IMR-90 (cell line): ENCODE measurements at regions not wholly inside any gene's neighbourhood (a gene's known extent, or its start where the extent isn't known, plus 50 kb on each side); places are given as distances from the start of the nearest gene placed in this dataset.

ENCODE experiments used
- ATAC-seq: fragments of 200-7000 bp; cut with Tn5 transposase; 2 replicates; pipeline ENCODE4 v1.9.1; 2020; ENCODE audit warnings: low read depth, mild to moderate bottlenecking, moderate library complexity
- BruUV-seq: library from RNA; stranded (reverse); fragments of 400-500 nt; replicated peaks from 2 replicates; lab custom pipeline; 2021; lab: Mats Ljungman, UMichigan
- CTCF ChIA-PET: fragments of 300-600 bp; formaldehyde crosslinking; extraction: SDS; loops from one replicate; lab custom pipeline; 2021; ENCODE audit warnings: antibody characterized with exemption; lab: Yijun Ruan, JAX
- POLR2A ChIA-PET: fragments of 300-600 bp; sonication (Branson Sonifier 250); formaldehyde crosslinking; loops from one replicate; lab custom pipeline; 2022; ENCODE audit warnings: antibody characterized with exemption; ENCODE audit not compliant: unreplicated experiment; lab: Charles Lee
- DNase-seq: peaks from one replicate; pipeline ENCODE4 v3.0.0; 2013
- H2AFZ ChIP-seq: replicated peaks from 2 replicates; pipeline ENCODE3; 2013; ENCODE audit warnings: low read length, mild to moderate bottlenecking; ENCODE audit not compliant: poor library complexity
- H2AK5ac ChIP-seq: 2 replicates; pipeline ENCODE4 v1.6.1; 2013; ENCODE audit warnings: low read depth, low read length, inconsistent platforms
- H2AK9ac ChIP-seq: replicated peaks from 2 replicates; pipeline ENCODE3; 2013; ENCODE audit warnings: mild to moderate bottlenecking, low read depth, low read length, moderate library complexity; ENCODE audit not compliant: poor library complexity
- H2BK120ac ChIP-seq: 2 replicates; pipeline ENCODE4 v1.6.1; 2013; ENCODE audit warnings: low read depth, low read length, inconsistent platforms
- H2BK15ac ChIP-seq: 3 replicates; pipeline ENCODE4 v1.6.1; 2013; ENCODE audit warnings: low read depth, low read length, inconsistent platforms
- H2BK20ac ChIP-seq: 2 replicates; pipeline ENCODE4 v1.6.1; 2013; ENCODE audit warnings: low read depth, mild to moderate bottlenecking, inconsistent platforms, low read length, moderate library complexity
- H2BK5ac ChIP-seq: 2 replicates; pipeline ENCODE4 v1.6.1; 2013; ENCODE audit warnings: mild to moderate bottlenecking, low read depth, low read length, inconsistent platforms; ENCODE audit not compliant: poor library complexity, severe bottlenecking
- H3K14ac ChIP-seq: replicated peaks from 2 replicates; pipeline ENCODE4 v1.6.1; 2013; ENCODE audit warnings: low read depth, low read length, inconsistent platforms
- H3K18ac ChIP-seq: 2 replicates; pipeline ENCODE4 v1.6.1; 2013; ENCODE audit warnings: low read depth, low read length, control low read depth
- H3K23ac ChIP-seq: 2 replicates; pipeline ENCODE4 v1.6.1; 2013; ENCODE audit warnings: low read depth, low read length, inconsistent platforms
- H3K27ac ChIP-seq: 2 replicates; pipeline ENCODE4 v1.5.1; 2013; ENCODE audit warnings: mild to moderate bottlenecking, control low read depth, low read length; ENCODE audit not compliant: insufficient read depth
- H3K27me3 ChIP-seq: 2 replicates; pipeline ENCODE4 v1.6.1; 2013; ENCODE audit warnings: low read length; ENCODE audit not compliant: control insufficient read depth, insufficient read depth
- H3K36me3 ChIP-seq: 2 replicates; pipeline ENCODE4 v1.6.1; 2013; ENCODE audit warnings: low read length, mixed read lengths; ENCODE audit not compliant: control insufficient read depth, insufficient read depth
- H3K4ac ChIP-seq: 2 replicates; pipeline ENCODE4 v1.6.1; 2013; ENCODE audit warnings: low read depth, low read length, inconsistent platforms
- H3K4me1 ChIP-seq: 2 replicates; pipeline ENCODE4 v1.6.1; 2013; ENCODE audit warnings: low read length, mixed read lengths; ENCODE audit not compliant: control insufficient read depth, insufficient read depth
- H3K4me2 ChIP-seq: 2 replicates; pipeline ENCODE4 v1.6.1; 2013; ENCODE audit warnings: low read depth, mild to moderate bottlenecking, control low read depth, low read length, moderate library complexity
- H3K4me3 ChIP-seq: 2 replicates; pipeline ENCODE4 v1.5.1; 2013; ENCODE audit warnings: low read depth, mild to moderate bottlenecking, control low read depth, low read length, moderate library complexity; ENCODE audit not compliant: insufficient read depth
- H3K56ac ChIP-seq: 2 replicates; pipeline ENCODE4 v1.6.1; 2013; ENCODE audit warnings: low read length, inconsistent platforms; ENCODE audit not compliant: insufficient read depth; ENCODE audit errors: extremely low read depth
- H3K79me1 ChIP-seq, 2 experiments: 2 replicates each; pipeline ENCODE4 v1.6.1; 2013; ENCODE audit warnings: low read length in 2 of 2, inconsistent platforms in 1 of 2, low read depth in 1 of 2
- H3K9ac ChIP-seq: 2 replicates; pipeline ENCODE4 v1.6.1; 2013; ENCODE audit warnings: low read depth, low read length, control low read depth
- H3K9me1 ChIP-seq: 2 replicates; pipeline ENCODE4 v1.6.1; 2013; ENCODE audit warnings: low read length, inconsistent platforms; ENCODE audit not compliant: insufficient read depth
- H3K9me3 ChIP-seq: 2 replicates; pipeline ENCODE4 v1.6.1; 2013; ENCODE audit warnings: low read length; ENCODE audit not compliant: control insufficient read depth, insufficient read depth
- H4K20me1 ChIP-seq: 2 replicates; pipeline ENCODE4 v1.6.1; 2013; ENCODE audit warnings: low read length, inconsistent platforms; ENCODE audit not compliant: insufficient read depth
- H4K5ac ChIP-seq: 2 replicates; pipeline ENCODE4 v1.6.1; 2013; ENCODE audit warnings: mild to moderate bottlenecking, low read depth, low read length, control low read depth
- H4K8ac ChIP-seq, 2 experiments: 2 replicates each; pipeline ENCODE4 v1.6.1; 2013; ENCODE audit warnings: low read depth in 2 of 2, low read length in 2 of 2, control low read depth in 1 of 2, inconsistent platforms in 1 of 2
- H4K91ac ChIP-seq: 2 replicates; pipeline ENCODE4 v1.6.1; 2013; ENCODE audit warnings: low read depth, low read length, inconsistent platforms; ENCODE audit not compliant: insufficient read depth
- MAZ ChIP-seq: IDR thresholded peaks from 2 replicates; pipeline ENCODE4 v1.6.1; 2012; ENCODE audit warnings: low read depth, mild to moderate bottlenecking, low read length, improper control_type of control experiment, moderate library complexity, borderline replicate concordance
- POLR2A ChIP-seq: IDR thresholded peaks from 2 replicates; pipeline ENCODE4 v1.6.1; 2012; ENCODE audit warnings: mild to moderate bottlenecking, low read depth, low read length
- WGBS, 2 experiments: methylation state at CpG; one replicate each; pipeline versions ENCODE4 v1.1.5 to v1.1.7; 2013; ENCODE audit warnings: missing lambda C conversion rate in 2 of 2; ENCODE audit not compliant: insufficient read length in 1 of 2; ENCODE audit errors: extremely low coverage in 2 of 2; 5-methylcytosine and 5-hydroxymethylcytosine counted together
- dilution Hi-C: fragments of 300-500 bp; cut with HindIII; formaldehyde crosslinking; loops from one replicate; pipeline ENCODE4 v1.14.3; 2018; ENCODE audit warnings: low sequenced_read_pairs; ENCODE audit not compliant: unreplicated experiment
- in situ Hi-C: fragments of 300-500 bp; cut with MboI; formaldehyde crosslinking; loops from 3 replicates; pipeline ENCODE4 v1.14.3; 2019; ENCODE audit warnings: low sequenced_read_pairs, inconsistent platforms, mixed read lengths
- intact Hi-C: fragments of 100-400 bp; cut with micrococcal nuclease; formaldehyde crosslinking; loops from 2 replicates; pipeline ENCODE4 v1.10.0; 2022

DNA sequence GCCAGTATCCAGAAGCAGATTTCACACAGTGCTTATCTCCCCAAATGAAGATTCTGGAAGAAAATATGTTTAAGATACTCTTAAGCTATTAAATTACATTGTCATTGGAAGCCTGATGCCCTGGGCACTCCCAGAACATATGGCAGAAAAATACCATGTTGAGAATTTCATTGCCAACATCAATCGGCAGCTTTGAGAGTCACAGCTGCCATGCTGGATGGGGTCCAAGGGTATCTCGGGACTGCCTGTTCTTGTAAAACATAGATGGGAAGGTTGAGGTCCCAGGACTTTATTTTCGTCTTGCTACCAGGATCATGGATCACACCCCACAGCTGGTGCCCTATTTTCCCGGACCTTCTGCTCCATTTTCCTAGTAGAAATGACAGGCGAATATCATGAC, 632.5 kb downstream of the SUCLG1 start:
- Histone ChIP-seq H4K5ac (no peak overlapping the region), H4K91ac (no peak overlapping the region), H3K9ac (no peak overlapping the region), H3K9me1 (no peaks in the 10 kb centered on the region), H3K36me3 (no peaks in the 10 kb centered on the region), H3K79me1 (no peaks in the 10 kb centered on the region), H3K4ac (no peak overlapping the region), H3K27me3 (no peaks in the 10 kb centered on the region), H2BK5ac (no peak overlapping the region), H3K4me3 (no peak overlapping the region), H4K20me1 (no peaks in the 10 kb centered on the region), H2AK5ac (no peak overlapping the region), H3K9me3 (0 out of 2 replicates have a peak, but pooled peaks cover 4% of the 10 kb centered on the region), H3K23ac (no peak overlapping the region), H2BK20ac (no peak overlapping the region), H4K8ac (no peak overlapping the region), H3K27ac (no peak overlapping the region), H3K14ac (no peak overlapping the region), H3K4me2 (no peak overlapping the region), H3K18ac (no peak overlapping the region), H2BK15ac (no peak overlapping the region), H2BK120ac (no peak overlapping the region), H2AFZ (no peak overlapping the region), H2AK9ac (no peak overlapping the region), H3K4me1 (no peaks in the 10 kb centered on the region), H3K56ac (no peak overlapping the region)
- WGBS, 2 experiments: no CpG with 5 or more reads among the region's 5 CpGs
- no peak for DNase-seq
- intact Hi-C loops (no loop called here), in situ Hi-C loops (no loop called here), dilution Hi-C loops (no loop called here)
- no TSS peak for BruUV-seq
- no peak for ATAC-seq
- TF ChIP-seq MAZ (no peak), POLR2A (no peak)
- POLR2A ChIA-PET: no interaction called here
- CTCF ChIA-PET: no interaction called here
